GM18867 (cell line): ENCODE measurements at regions not wholly inside any gene's neighbourhood (a gene's known extent, or its start where the extent isn't known, plus 50 kb on each side); places are given as distances from the start of the nearest gene placed in this dataset.

ENCODE experiments used
- ATAC-seq: cut with Tn5 transposase; IDR thresholded peaks from one replicate; pipeline ENCODE4 v1.9.1; 2021; ENCODE audit warnings: mild to moderate bottlenecking, moderate library complexity; ENCODE audit not compliant: unreplicated experiment

- ATAC-seq: no peak
These were observed 2003.9 kb downstream of the TP53TG3F start for GRCh38 chr16:35463358-35463757.

DNA sequence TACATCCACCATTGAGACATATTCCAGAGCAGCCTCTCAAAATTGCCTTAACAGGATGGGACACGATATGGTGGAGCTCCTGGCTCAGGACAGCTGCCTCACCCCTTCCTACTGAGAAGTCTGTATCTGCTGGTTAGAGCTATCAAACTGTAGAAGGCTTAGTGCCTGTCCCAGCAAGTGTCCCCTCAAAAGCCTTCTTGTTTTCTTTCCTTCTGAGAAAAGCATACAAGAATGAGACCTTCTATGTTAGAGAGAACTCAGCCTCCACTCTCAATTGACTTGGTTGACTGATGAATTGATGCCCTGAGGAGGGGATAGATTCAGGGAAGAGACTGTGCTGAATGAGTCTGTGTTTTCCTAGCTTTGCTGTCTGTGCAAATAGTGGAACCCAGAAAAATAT lies 2020.9 kb downstream of the TP53TG3F start:
- no peak for ATAC-seq

- ATAC-seq: no peak
These were observed 2021.6 kb downstream of the TP53TG3F start for GRCh38 chr16:35480988-35481387.

GRCh38 chr16:35485915-35486314 lies 2026.5 kb downstream of the TP53TG3F start:
- no peak for ATAC-seq

DNA sequence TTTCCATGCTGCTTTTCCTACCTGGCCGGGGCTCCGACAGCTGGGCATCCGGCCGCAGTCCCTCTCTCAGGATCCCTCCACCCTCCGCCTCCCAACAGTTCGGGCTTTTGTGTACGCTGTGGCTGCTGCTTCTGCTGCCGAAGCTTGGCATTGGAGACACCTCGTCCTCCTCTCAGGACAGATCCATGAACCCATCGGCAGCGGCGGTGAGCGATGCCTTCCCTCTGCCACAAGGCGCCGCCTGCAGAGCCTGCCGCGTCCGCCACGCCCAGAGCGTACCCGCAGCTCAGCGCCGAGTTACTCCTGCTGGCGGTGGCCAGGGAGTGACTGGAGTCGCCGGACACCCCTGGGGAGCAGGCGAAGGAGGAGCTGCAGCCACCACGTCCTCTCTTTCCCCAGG lies 2032.8 kb downstream of the TP53TG3F start:
- no peak for ATAC-seq

DNA sequence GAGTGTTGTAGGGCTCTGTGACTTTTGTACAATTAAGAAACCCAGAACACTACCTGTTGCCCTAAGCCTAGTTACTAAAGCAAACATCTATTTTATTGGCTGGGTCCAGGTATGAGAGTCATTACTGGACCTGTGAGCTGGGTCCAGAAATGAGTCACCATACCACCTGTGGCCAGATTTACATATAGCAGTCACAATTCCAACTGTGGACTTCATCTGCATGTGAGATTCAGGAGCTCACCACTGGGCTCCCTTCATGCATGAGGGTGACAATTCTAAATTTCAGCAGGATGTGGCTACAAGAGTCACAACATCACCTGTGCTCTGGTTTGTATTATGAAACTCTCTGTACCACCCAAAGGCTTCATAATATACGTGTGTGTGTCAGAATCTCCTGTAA lies 2038.0 kb downstream of the TP53TG3F start:
- peak; percentile 39 for ATAC-seq

DNA sequence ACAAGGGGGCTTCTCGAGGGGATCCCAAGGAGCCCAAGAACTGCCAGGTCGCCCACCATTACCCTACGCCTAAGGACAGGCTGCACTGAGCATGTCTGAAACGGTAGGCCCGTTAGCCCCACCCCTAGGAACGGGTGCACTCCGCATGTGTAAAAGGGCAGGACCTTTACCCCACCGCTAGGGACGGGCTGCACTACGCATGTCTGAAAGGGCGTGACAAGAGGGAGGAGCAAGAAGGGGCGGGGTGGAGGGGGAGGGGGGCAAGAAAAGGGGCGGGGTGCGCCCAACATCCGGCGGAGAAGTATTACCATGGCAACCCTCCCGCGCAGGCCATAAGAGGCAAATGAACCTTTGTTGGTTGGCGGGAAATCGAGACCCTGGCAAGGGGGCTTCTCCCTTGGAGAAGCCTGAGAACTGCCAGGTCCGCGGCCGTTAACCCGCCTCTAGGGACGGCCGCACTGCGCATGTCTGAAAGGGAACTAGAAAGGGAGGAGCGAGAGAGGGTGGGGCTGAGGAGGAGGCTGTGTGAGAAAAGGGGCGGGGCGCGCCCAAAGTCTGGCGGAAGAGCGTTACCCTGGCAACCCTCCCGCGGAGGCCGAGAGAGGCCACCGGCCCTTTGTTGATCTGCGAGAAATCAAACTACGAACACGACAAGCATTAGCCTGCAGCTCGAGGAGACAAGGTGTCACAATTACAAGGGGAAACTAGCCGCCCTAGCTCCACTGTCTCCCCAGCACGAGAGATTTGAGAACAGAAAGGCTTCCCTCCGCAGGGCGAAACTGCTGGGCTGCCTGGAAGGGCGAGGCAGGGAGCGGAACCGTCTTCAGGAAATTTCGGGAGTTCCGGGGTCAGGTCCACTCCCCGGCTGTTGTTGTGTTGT lies 2046.8 kb downstream of the TP53TG3F start:
- ATAC-seq: no peak

- ATAC-seq: no peak
These were observed 2047.4 kb downstream of the TP53TG3F start for GRCh38 chr16:35506898-35507194.

- no peak for ATAC-seq
These were observed 2051.3 kb downstream of the TP53TG3F start for GRCh38 chr16:35510701-35511100.

- no peak for ATAC-seq
These were observed 2057.1 kb downstream of the TP53TG3F start for GRCh38 chr16:35516551-35516950.

DNA sequence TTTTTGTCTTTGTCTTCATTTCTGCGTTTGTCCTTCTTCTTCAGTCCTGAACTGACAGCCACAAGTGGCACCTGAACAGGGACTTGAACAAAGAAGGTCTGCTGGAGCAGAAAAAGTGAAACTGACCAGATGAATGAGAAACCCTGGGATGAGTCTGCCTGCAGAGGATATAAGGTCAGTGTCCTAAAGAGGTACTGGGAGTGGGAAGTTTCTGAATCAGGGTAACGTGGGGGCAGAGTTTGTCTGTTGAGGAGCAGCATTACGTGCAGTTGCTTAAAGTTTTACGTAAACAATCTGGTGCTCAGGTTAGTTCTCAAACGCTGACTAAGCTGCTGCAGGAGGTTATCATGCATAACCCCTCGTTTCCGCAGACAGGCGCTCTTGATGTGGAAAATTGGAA lies 2057.6 kb downstream of the TP53TG3F start:
- no peak for ATAC-seq

DNA sequence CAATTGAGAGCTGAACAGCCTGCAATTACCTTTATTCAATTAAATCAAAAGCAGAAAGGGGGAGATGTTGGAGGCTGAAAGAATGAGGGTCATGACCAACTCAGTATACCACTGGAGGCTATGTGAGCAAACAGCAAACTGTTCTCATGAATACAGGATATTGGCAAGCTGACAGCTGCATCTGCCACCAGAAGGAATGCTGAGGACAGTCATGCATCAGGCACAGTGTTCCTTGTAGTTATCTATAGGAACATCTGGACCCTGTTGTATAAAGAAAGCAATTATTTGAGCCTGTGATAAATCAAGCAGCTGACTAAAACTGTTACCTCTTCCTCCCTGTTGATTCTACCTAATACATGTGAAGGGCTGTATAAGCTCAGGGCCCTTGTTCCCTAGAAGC lies 2064.6 kb downstream of the TP53TG3F start:
- ATAC-seq: no peak

DNA sequence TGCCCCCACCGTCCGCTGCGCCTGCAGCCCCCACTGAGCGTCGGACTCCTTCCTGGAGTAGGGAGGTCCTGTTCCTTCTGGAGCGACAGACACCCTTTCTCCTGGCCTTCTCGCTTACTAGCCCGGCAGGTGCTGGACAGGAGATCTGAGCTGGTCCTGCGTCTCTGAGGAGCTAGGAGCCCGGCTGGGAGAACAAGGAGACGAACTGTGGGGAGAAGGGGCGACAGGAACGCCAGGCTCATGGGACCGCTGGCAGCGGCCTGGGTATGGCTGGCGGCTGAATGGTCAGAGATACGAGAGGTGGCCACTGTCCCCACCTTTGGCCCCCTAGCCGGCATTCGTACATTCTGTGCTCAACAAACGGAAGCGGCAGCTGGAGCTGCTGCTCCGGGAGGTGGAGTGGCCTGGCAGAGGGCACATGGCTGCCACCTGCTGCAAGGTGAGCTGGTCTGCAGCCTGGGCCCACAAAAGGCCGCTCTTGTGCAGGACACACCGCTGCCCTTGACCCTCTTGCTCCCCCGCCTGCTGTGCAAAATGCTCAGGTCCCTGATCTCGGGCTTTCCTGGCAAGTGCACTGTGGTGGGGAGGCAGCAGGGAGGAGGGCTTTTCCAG lies 2066.7 kb downstream of the TP53TG3F start:
- no peak for ATAC-seq

- ATAC-seq: no peak
These were observed 2073.2 kb downstream of the TP53TG3F start for GRCh38 chr16:35532576-35532975.

DNA sequence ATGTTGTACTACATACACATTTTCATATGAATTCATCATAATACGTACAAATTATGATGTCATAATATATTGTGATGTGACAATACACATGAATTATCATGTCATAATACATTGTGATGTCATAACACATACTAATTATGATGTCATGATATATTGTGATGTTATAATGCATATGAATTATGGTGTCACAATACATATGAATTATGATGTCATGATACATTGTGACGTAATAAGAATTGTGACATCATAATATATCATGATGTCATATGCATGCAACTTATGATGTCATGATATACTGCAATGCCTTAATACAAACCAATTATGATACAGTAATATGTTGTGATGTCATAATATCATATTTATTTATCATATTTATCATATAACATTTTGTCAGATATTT lies 2074.3 kb downstream of the TP53TG3F start:
- no peak for ATAC-seq

DNA sequence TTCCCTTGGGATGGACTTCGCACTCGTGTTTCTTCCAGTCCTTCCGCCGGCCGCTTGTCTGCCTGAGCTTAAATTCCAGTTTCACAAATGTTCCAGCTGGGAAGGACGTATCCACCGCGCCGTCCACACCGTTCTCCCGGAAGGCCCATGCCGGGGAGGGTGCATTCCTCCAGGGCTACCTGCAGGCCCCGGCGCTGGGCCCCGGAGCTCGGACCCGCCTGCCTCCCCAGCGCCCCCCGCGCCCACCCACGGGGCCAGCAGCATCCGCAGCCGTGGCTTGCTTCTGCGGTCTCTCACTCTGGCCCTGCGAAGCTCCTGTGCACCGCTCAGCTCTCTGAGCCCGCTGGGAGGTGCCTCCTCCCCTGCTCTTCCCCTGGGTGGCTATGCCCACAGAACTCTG lies 2084.1 kb downstream of the TP53TG3F start:
- ATAC-seq: no peak

GRCh38 chr16:35552763-35553162 lies 2093.4 kb downstream of the TP53TG3F start:
- ATAC-seq: no peak

GRCh38 chr16:35557731-35558130 lies 2098.3 kb downstream of the TP53TG3F start:
- no peak for ATAC-seq

- ATAC-seq: no peak
These were observed 2100.7 kb downstream of the TP53TG3F start for GRCh38 chr16:35559911-35560636.

GRCh38 chr16:35560637-35560984 lies 2101.2 kb downstream of the TP53TG3F start:
- ATAC-seq: no peak

DNA sequence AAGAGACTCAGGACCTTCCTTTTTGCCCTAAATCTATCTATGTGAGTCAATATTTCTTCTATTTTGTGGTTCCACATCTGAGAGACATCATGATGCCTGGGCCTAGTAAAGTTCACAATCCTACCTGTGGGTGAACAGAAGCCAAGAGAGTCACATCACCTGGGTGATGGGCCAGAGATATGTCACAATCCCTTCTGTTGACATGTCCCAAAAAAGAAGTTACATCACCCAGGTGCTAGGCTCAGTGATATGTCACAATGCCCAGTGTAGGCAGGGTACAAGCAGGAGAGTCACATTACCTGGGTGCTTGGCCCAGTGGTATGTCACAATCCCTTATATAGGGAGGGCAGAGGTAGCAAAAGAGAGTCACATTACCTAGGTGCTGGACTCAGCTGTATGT lies 2101.9 kb downstream of the TP53TG3F start:
- no peak for ATAC-seq

DNA sequence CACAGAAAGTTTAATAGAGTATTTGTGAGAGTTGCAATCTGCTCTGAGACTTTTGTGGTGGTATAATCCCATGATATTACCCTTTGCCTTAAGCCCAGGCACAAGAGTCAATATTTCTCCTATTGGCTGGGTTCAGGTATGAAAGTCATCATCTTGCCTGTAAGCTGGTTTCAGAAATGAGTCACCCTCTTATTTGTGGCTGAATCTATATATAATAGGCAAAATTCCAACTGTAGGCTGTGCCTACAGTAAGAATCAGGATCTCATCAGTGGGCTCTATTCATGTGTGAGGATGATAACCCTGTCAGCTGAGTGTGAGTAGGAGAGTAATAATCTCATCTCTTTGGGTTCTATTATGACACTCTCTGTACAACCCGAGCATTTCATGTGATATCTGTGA lies 2103.1 kb downstream of the TP53TG3F start:
- ATAC-seq: no peak
